T-helper 17 cell (primary cell): ENCODE measurements at regions not wholly inside any gene's neighbourhood (a gene's known extent, or its start where the extent isn't known, plus 50 kb on each side); places are given as distances from the start of the nearest gene placed in this dataset.

Experiments used
- ATAC-seq: fragments of 150-1000 bp; cut with Tn5 transposase; 2 replicates; pipeline ENCODE4 v1.10.0; 2021; ENCODE audit warnings: mild to moderate bottlenecking, moderate library complexity
- DNase-seq, 3 donors: peaks; one replicate each; pipeline versions ENCODE4 v3.0.0 to v3.0.0-alpha.2; 2020 to 2021
- H3K9me3 ChIP-seq: one replicate; pipeline ENCODE4 v1.7.0; 2013; ENCODE audit warnings: low read length, mild to moderate bottlenecking; ENCODE audit not compliant: control insufficient read depth, poor library complexity, severe bottlenecking
- H3K27ac Mint-ChIP-seq: one replicate; pipeline ENCODE4 v1.8.0; 2022; ENCODE audit warnings: mild to moderate bottlenecking, moderate library complexity, mixed read lengths
- H3K27me3 Mint-ChIP-seq: one replicate; pipeline ENCODE4 v1.8.0; 2022; ENCODE audit warnings: mixed read lengths
- H3K36me3 Mint-ChIP-seq: one replicate; pipeline ENCODE4 v1.8.0; 2022; ENCODE audit warnings: low read depth, mixed read lengths
- H3K4me1 Mint-ChIP-seq: one replicate; pipeline ENCODE4 v1.8.0; 2022; ENCODE audit warnings: mild to moderate bottlenecking, mixed read lengths
- H3K4me3 Mint-ChIP-seq: one replicate; pipeline ENCODE4 v1.8.0; 2022; ENCODE audit warnings: mild to moderate bottlenecking, moderate library complexity, mixed read lengths

- H3K36me3 Mint-ChIP-seq, result no peaks in the 10 kb centered on the region
- no peak overlapping the region for H3K4me3 Mint-ChIP-seq
- no peak overlapping the region for H3K27ac Mint-ChIP-seq
- no peak for ATAC-seq
- no peaks in the 10 kb centered on the region for H3K9me3 ChIP-seq
- DNase-seq, result no peak
- H3K27me3 Mint-ChIP-seq, result peaks cover 19% of the 10 kb centered on the region
- H3K4me1 Mint-ChIP-seq, result no peaks in the 10 kb centered on the region
Measured at GRCh38 chr18:73852789-73853549, 294.7 kb downstream of the FBXO15 start.

- Mint-ChIP-seq H3K36me3 (no peaks in the 10 kb centered on the region), H3K4me1 (no peaks in the 10 kb centered on the region), H3K27me3 (peaks cover 14% of the 10 kb centered on the region), H3K27ac (no peak overlapping the region), H3K4me3 (no peak overlapping the region)
- DNase-seq (no peak), ATAC-seq (no peak)
- no peaks in the 10 kb centered on the region for H3K9me3 ChIP-seq
Measured at GRCh38 chr18:73850782-73851181, 296.9 kb downstream of the FBXO15 start.

GRCh38 chr18:73848656-73849055 is 299.0 kb downstream of the FBXO15 start:
- H3K27ac Mint-ChIP-seq, result no peak overlapping the region
- H3K27me3 Mint-ChIP-seq, result peaks cover 21% of the 10 kb centered on the region
- ATAC-seq (no peak), DNase-seq (no peak)
- H3K4me1 Mint-ChIP-seq, result no peaks in the 10 kb centered on the region
- H3K4me3 Mint-ChIP-seq, result no peak overlapping the region
- no peaks in the 10 kb centered on the region for H3K9me3 ChIP-seq
- H3K36me3 Mint-ChIP-seq, result no peaks in the 10 kb centered on the region

GRCh38 chr18:73843455-73843854 is 304.2 kb downstream of the FBXO15 start:
- Mint-ChIP-seq H3K27ac (no peak overlapping the region), H3K4me3 (no peak overlapping the region), H3K4me1 (peaks cover 3% of the 10 kb centered on the region)

GRCh38 chr18:73842795-73843394 is 304.7 kb downstream of the FBXO15 start:
- peak overlapping the region; percentile 53 for H3K4me3 Mint-ChIP-seq
- DNase-seq (peak in 1 of 3 donors; percentile 7), ATAC-seq (peak; percentile 49)
- H3K27ac Mint-ChIP-seq, result no peak overlapping the region
- H3K4me1 Mint-ChIP-seq, result peaks cover 3% of the 10 kb centered on the region
- peaks cover 10% of the 10 kb centered on the region for H3K27me3 Mint-ChIP-seq
- no peaks in the 10 kb centered on the region for H3K36me3 Mint-ChIP-seq
- H3K9me3 ChIP-seq, result no peaks in the 10 kb centered on the region

More at GRCh38 chr18:73843455-73843854, 304.2 kb downstream of the FBXO15 start:
- DNase-seq, result no peak
- no peak for ATAC-seq
- no peaks in the 10 kb centered on the region for H3K9me3 ChIP-seq
- Mint-ChIP-seq H3K36me3 (no peaks in the 10 kb centered on the region), H3K27me3 (peaks cover 10% of the 10 kb centered on the region)

- H3K27me3 Mint-ChIP-seq, result peaks cover 14% of the 10 kb centered on the region
- H3K9me3 ChIP-seq, result no peaks in the 10 kb centered on the region
- DNase-seq (no peak), ATAC-seq (no peak)
- peaks cover 3% of the 10 kb centered on the region for H3K4me1 Mint-ChIP-seq
- no peak overlapping the region for H3K4me3 Mint-ChIP-seq
- no peak overlapping the region for H3K27ac Mint-ChIP-seq
- H3K36me3 Mint-ChIP-seq, result no peaks in the 10 kb centered on the region
Measured at GRCh38 chr18:73841661-73842060, 306.0 kb downstream of the FBXO15 start.

GRCh38 chr18:73840319-73840945 is 307.2 kb downstream of the FBXO15 start:
- no peaks in the 10 kb centered on the region for H3K9me3 ChIP-seq
- no peak overlapping the region for H3K4me3 Mint-ChIP-seq
- no peak for DNase-seq
- H3K36me3 Mint-ChIP-seq, result no peaks in the 10 kb centered on the region
- no peak for ATAC-seq
- no peak overlapping the region for H3K27ac Mint-ChIP-seq
- H3K27me3 Mint-ChIP-seq, result peaks cover 9% of the 10 kb centered on the region
- peaks cover 3% of the 10 kb centered on the region for H3K4me1 Mint-ChIP-seq

- Mint-ChIP-seq H3K36me3 (no peaks in the 10 kb centered on the region), H3K27me3 (peaks cover 9% of the 10 kb centered on the region), H3K27ac (no peak overlapping the region), H3K4me1 (peaks cover 3% of the 10 kb centered on the region), H3K4me3 (no peak overlapping the region)
- H3K9me3 ChIP-seq, result no peaks in the 10 kb centered on the region
- DNase-seq, result no peak
- ATAC-seq, result no peak
Measured at GRCh38 chr18:73839441-73839840, 308.2 kb downstream of the FBXO15 start.

- Mint-ChIP-seq H3K4me3 (no peak overlapping the region), H3K36me3 (no peaks in the 10 kb centered on the region), H3K27me3 (peaks cover 4% of the 10 kb centered on the region), H3K27ac (no peak overlapping the region), H3K4me1 (peaks cover 3% of the 10 kb centered on the region)
- ATAC-seq (no peak), DNase-seq (no peak)
- no peaks in the 10 kb centered on the region for H3K9me3 ChIP-seq
Measured at GRCh38 chr18:73838107-73838506, 309.5 kb downstream of the FBXO15 start.

- no peak overlapping the region for H3K27ac Mint-ChIP-seq
- no peaks in the 10 kb centered on the region for H3K4me1 Mint-ChIP-seq
- no peak overlapping the region for H3K4me3 Mint-ChIP-seq
- ATAC-seq (no peak), DNase-seq (no peak)
- H3K9me3 ChIP-seq, result no peaks in the 10 kb centered on the region
- peaks cover 4% of the 10 kb centered on the region for H3K27me3 Mint-ChIP-seq
- no peaks in the 10 kb centered on the region for H3K36me3 Mint-ChIP-seq
Measured at GRCh38 chr18:73835656-73836364, 311.8 kb downstream of the FBXO15 start.

GRCh38 chr18:73835039-73835438 is 312.6 kb downstream of the FBXO15 start:
- no peak overlapping the region for H3K27ac Mint-ChIP-seq
- no peak for DNase-seq
- H3K4me1 Mint-ChIP-seq, result no peaks in the 10 kb centered on the region
- H3K27me3 Mint-ChIP-seq, result peaks cover 4% of the 10 kb centered on the region
- no peaks in the 10 kb centered on the region for H3K36me3 Mint-ChIP-seq
- ATAC-seq, result no peak
- no peak overlapping the region for H3K4me3 Mint-ChIP-seq
- H3K9me3 ChIP-seq, result no peaks in the 10 kb centered on the region

- no peaks in the 10 kb centered on the region for H3K27me3 Mint-ChIP-seq
- DNase-seq (no peak), ATAC-seq (no peak)
- no peak overlapping the region for H3K4me3 Mint-ChIP-seq
- H3K27ac Mint-ChIP-seq, result no peak overlapping the region
- H3K36me3 Mint-ChIP-seq, result no peaks in the 10 kb centered on the region
- H3K9me3 ChIP-seq, result no peaks in the 10 kb centered on the region
- H3K4me1 Mint-ChIP-seq, result no peaks in the 10 kb centered on the region
Measured at GRCh38 chr18:73831688-73832087, 315.9 kb downstream of the FBXO15 start.

GRCh38 chr18:73829146-73829545 is 318.5 kb downstream of the FBXO15 start:
- ATAC-seq (no peak), DNase-seq (no peak)
- Mint-ChIP-seq H3K27me3 (peaks cover 6% of the 10 kb centered on the region), H3K4me1 (no peaks in the 10 kb centered on the region), H3K27ac (no peak overlapping the region), H3K36me3 (no peaks in the 10 kb centered on the region), H3K4me3 (no peak overlapping the region)
- H3K9me3 ChIP-seq, result no peaks in the 10 kb centered on the region
